ENCODE measurements at regions not wholly inside any gene's neighbourhood (a gene's known extent, or its start where the extent isn't known, plus 50 kb on each side); places are given as distances from the start of the nearest gene placed in this dataset.

DNA sequence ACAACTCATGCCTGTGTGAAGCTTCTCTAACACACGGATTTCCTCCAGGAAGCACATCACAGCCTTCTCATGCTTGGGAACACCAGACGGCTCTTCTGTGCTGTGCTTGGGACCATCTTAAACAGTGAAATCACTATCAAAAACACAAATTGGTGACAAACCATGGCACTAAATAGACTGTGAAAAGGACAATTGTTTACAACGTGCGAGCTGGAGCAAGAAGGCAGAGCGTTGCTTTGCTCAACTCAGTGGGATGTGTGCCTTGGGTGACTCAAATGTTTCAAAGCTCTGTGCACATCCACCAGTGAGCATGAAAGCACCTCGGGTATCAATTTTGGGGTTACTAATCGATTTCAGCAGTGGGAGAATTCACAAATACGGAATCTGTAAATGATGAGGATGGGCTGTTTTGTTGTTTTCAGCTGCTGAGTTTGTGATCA lies 182.4 kb upstream of the ARL4C start:
- intact Hi-C loops (cut with micrococcal nuclease; ENCODE audit: unreplicated experiment) = no loop called here
- Histone ChIP-seq H3K36me3 (ENCODE audit: insufficient read depth, low read length, poor library complexity, severe bottlenecking) (no peaks in the 10 kb centered on the region), H3K9me3 (ENCODE audit: low read depth, low read length, poor library complexity, severe bottlenecking) (no peaks in the 10 kb centered on the region), H3K4me3 (ENCODE audit: low read depth, low read length, poor library complexity, severe bottlenecking) (no peak overlapping the region), H3K27me3 (replicated peaks; ENCODE audit: insufficient read depth, low read depth, low read length, poor library complexity) (no peaks in the 10 kb centered on the region), H3K27ac (ENCODE audit: low read depth, low read length, poor library complexity, severe bottlenecking) (no peak overlapping the region), H3K4me1 (ENCODE audit: insufficient read depth, low read length, poor library complexity, severe bottlenecking) (no peaks in the 10 kb centered on the region)
- DNase-seq (ENCODE audit: low spot score) = no peak
- ChIA-PET POLR2A (ENCODE audit: low non-redundant PET) (no interaction called here), CTCF (interaction anchor here (0.6 kb wide), 1 partner anchor 915 kb away, joined by 3 read pairs; no protein-coding TSS in a partner anchor)
- TF ChIP-seq, protein P1, sequence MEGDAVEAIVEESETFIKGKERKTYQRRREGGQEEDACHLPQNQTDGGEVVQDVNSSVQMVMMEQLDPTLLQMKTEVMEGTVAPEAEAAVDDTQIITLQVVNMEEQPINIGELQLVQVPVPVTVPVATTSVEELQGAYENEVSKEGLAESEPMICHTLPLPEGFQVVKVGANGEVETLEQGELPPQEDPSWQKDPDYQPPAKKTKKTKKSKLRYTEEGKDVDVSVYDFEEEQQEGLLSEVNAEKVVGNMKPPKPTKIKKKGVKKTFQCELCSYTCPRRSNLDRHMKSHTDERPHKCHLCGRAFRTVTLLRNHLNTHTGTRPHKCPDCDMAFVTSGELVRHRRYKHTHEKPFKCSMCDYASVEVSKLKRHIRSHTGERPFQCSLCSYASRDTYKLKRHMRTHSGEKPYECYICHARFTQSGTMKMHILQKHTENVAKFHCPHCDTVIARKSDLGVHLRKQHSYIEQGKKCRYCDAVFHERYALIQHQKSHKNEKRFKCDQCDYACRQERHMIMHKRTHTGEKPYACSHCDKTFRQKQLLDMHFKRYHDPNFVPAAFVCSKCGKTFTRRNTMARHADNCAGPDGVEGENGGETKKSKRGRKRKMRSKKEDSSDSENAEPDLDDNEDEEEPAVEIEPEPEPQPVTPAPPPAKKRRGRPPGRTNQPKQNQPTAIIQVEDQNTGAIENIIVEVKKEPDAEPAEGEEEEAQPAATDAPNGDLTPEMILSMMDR (conservative IDR thresholded peaks at IDR 0.05; ENCODE audit: low read depth, low read length) = no peak
- TF ChIP-seq EZH2 (IDR thresholded peaks at IDR 0.05; ENCODE audit: borderline replicate concordance, low read depth, low read length, poor library complexity, severe bottlenecking) = no peak
- no TSS peak for BruUV-seq (replicated peaks)

DNA sequence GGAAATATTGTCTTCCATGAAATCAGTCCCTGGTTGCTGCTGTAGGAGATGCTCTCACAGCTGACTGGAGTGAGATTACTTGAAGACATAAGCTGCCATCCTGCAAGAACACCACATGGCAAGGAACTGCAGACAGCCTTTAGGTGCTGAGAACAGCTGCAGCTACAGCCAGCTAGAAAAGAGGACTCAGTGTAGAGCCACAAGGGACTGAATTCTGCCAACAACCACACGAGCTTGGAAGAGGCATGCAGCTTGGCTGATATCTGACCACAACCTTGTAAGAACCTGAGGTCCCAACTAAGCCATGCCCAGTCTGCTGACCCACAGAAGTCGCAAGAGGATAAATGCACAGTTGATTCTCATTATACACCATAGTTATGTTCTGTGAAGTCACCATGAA lies 181.8 kb upstream of the ARL4C start:
- POLR2A ChIA-PET (ENCODE audit: low non-redundant PET) = no interaction called here
- H3K4me1 ChIP-seq (ENCODE audit: insufficient read depth, low read length, poor library complexity, severe bottlenecking) = no peaks in the 10 kb centered on the region
- no peaks in the 10 kb centered on the region for H3K27me3 ChIP-seq (replicated peaks; ENCODE audit: insufficient read depth, low read depth, low read length, poor library complexity)
- no TSS peak for BruUV-seq (replicated peaks)
- H3K27ac ChIP-seq (ENCODE audit: low read depth, low read length, poor library complexity, severe bottlenecking) = no peak overlapping the region
- TF ChIP-seq EZH2 (IDR thresholded peaks at IDR 0.05; ENCODE audit: borderline replicate concordance, low read depth, low read length, poor library complexity, severe bottlenecking) = no peak
- TF ChIP-seq, protein P1 (conservative IDR thresholded peaks at IDR 0.05; ENCODE audit: low read depth, low read length) = no peak
- no peak overlapping the region for H3K4me3 ChIP-seq (ENCODE audit: low read depth, low read length, poor library complexity, severe bottlenecking)
- DNase-seq (ENCODE audit: low spot score) = no peak
- H3K36me3 ChIP-seq (ENCODE audit: insufficient read depth, low read length, poor library complexity, severe bottlenecking) = no peaks in the 10 kb centered on the region
- CTCF ChIA-PET = no interaction called here
- intact Hi-C loops (cut with micrococcal nuclease; ENCODE audit: unreplicated experiment) = no loop called here
- no peaks in the 10 kb centered on the region for H3K9me3 ChIP-seq (ENCODE audit: low read depth, low read length, poor library complexity, severe bottlenecking)

DNA sequence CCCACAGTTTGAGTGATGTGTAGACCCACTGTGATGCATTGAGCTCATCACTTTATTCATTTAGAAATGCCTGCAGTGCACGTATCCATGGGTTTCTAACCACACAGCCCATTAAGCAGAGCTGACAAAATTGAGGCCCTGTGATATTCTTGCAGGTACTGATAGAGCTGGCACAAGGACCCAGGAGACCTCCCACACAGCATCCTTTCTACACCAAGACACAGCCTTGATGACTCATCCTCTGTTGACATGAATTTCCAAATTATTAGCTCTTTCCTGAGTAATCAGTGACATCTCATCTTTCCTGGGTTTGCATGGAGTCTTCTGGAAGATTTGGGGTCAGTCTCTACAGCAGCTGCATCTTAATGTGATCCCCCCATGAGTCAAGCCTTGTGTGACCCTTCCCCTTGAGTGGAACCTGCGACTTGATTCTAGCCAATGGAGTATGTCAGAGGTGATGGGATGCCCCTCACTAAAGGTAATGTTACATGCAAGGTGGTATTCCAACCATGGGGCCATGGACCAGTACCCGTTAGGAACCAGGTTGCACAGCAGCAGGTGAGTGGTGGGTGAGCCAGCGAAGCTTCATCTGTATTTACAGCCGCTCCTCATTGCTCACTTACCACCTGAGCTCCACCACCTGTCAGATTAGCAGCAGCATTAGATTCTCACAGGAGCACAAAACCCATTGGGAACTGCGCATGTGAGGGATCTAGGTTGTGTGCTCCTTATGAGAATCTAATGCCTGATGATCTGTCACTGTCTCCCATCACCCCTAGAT lies 181.1 kb upstream of the ARL4C start:
- no TSS peak for BruUV-seq (replicated peaks)
- ChIA-PET CTCF (no interaction called here), POLR2A (ENCODE audit: low non-redundant PET) (no interaction called here)
- H3K4me3 ChIP-seq (ENCODE audit: low read depth, low read length, poor library complexity, severe bottlenecking) = no peak overlapping the region
- no peaks in the 10 kb centered on the region for H3K4me1 ChIP-seq (ENCODE audit: insufficient read depth, low read length, poor library complexity, severe bottlenecking)
- peak; percentile 17 for DNase-seq (ENCODE audit: low spot score)
- no peaks in the 10 kb centered on the region for H3K36me3 ChIP-seq (ENCODE audit: insufficient read depth, low read length, poor library complexity, severe bottlenecking)
- no peak for TF ChIP-seq EZH2 (IDR thresholded peaks at IDR 0.05; ENCODE audit: borderline replicate concordance, low read depth, low read length, poor library complexity, severe bottlenecking)
- TF ChIP-seq, protein P1 (conservative IDR thresholded peaks at IDR 0.05; ENCODE audit: low read depth, low read length) = no peak
- no peaks in the 10 kb centered on the region for H3K9me3 ChIP-seq (ENCODE audit: low read depth, low read length, poor library complexity, severe bottlenecking)
- intact Hi-C loops (cut with micrococcal nuclease; ENCODE audit: unreplicated experiment) = no loop called here
- H3K27me3 ChIP-seq (replicated peaks; ENCODE audit: insufficient read depth, low read depth, low read length, poor library complexity) = no peaks in the 10 kb centered on the region
- H3K27ac ChIP-seq (ENCODE audit: low read depth, low read length, poor library complexity, severe bottlenecking) = no peak overlapping the region

Measured in A673 (cell line).